ENCODE measurements at regions not wholly inside any gene's neighbourhood (a gene's known extent, or its start where the extent isn't known, plus 50 kb on each side); places are given as distances from the start of the nearest gene placed in this dataset.

- no peak for TF ChIP-seq CTCF (IDR thresholded peaks at IDR 0.05; ENCODE audit: low read length)
- TF ChIP-seq EZH2 (optimal IDR thresholded peaks at IDR 0.05; ENCODE audit: low read depth, low read length) = no peak
- no peak for TF ChIP-seq EZH2phosphoT487 (IDR thresholded peaks at IDR 0.05; ENCODE audit: low read length)
These were observed 94.0 kb upstream of the UMPS start for GRCh38 chr3:124636101-124636862.
